Uterus (tissue), 2 donors: ENCODE measurements at regions not wholly inside any gene's neighbourhood (a gene's known extent, or its start where the extent isn't known, plus 50 kb on each side); places are given as distances from the start of the nearest gene placed in this dataset.

Source experiments
- CTCF ChIP-seq, 4 experiments: fragments of 200-600 bp in 2 of 4; fragments of 450-650 bp in 2 of 4; sonication (generic) in 2 of 4; IDR thresholded peaks; one replicate each; pipeline ENCODE4 v1.5.1; 2016 to 2019; ENCODE audit warnings: antibody characterized with exemption in 4 of 4, mild to moderate bottlenecking in 2 of 4, moderate library complexity in 1 of 4
- POLR2A ChIP-seq, 2 donors: fragments of 450-650 bp; IDR thresholded peaks; one replicate each; pipeline ENCODE4 v1.6.1; 2016; ENCODE audit warnings: antibody characterized with exemption in 2 of 2, mild to moderate bottlenecking in 1 of 2, moderate library complexity in 1 of 2

- TF ChIP-seq POLR2A (IDR thresholded peaks at IDR 0.05) (no peak), CTCF (IDR thresholded peaks at IDR 0.05) (no peak)
Observed at GRCh38 chrX:3192835-3193234, 151.6 kb downstream of the ARSF start.
